Ishikawa (cell line): ENCODE measurements at regions not wholly inside any gene's neighbourhood (a gene's known extent, or its start where the extent isn't known, plus 50 kb on each side); places are given as distances from the start of the nearest gene placed in this dataset.
A peak's percentile ranks its signal among the peaks of the same experiment; 100 is the strongest.

ENCODE experiments used
- CEBPB ChIP-seq: IDR thresholded peaks from 2 replicates; pipeline ENCODE4 v1.6.1; 2012
- CREB1 ChIP-seq: IDR thresholded peaks from 2 replicates; pipeline ENCODE4 v1.6.1; 2012; ENCODE audit warnings: low read depth
- EGR1 ChIP-seq: IDR thresholded peaks from 2 replicates; pipeline ENCODE4 v1.6.1; 2012
- EP300 ChIP-seq: IDR thresholded peaks from 2 replicates; pipeline ENCODE4 v1.6.1; 2012; ENCODE audit warnings: borderline replicate concordance
- FOXM1 ChIP-seq: IDR thresholded peaks from 2 replicates; pipeline ENCODE4 v1.6.1; 2012; ENCODE audit warnings: low read depth, borderline replicate concordance
- MAX ChIP-seq: IDR thresholded peaks from 2 replicates; pipeline ENCODE4 v1.6.1; 2012
- RAD21 ChIP-seq: IDR thresholded peaks from 2 replicates; pipeline ENCODE4 v1.6.1; 2012; ENCODE audit warnings: low read depth
- TAF1 ChIP-seq: IDR thresholded peaks from 2 replicates; pipeline ENCODE4 v1.6.1; 2012; ENCODE audit warnings: low read depth, mild to moderate bottlenecking
- TCF12 ChIP-seq: IDR thresholded peaks from 2 replicates; pipeline ENCODE4 v1.6.1; 2012; ENCODE audit warnings: low read depth
- TEAD4 ChIP-seq: IDR thresholded peaks from 2 replicates; pipeline ENCODE4 v1.6.1; 2012
- USF1 ChIP-seq: IDR thresholded peaks from 2 replicates; pipeline ENCODE4 v1.6.1; 2012
- YY1 ChIP-seq: IDR thresholded peaks from 2 replicates; pipeline ENCODE4 v1.6.1; 2012; ENCODE audit warnings: low read depth
- ZBTB7A ChIP-seq: IDR thresholded peaks from 2 replicates; pipeline ENCODE4 v1.6.1; 2012; ENCODE audit warnings: low read depth
- TF ChIP-seq, protein P1 (sequence below): IDR thresholded peaks from 2 replicates; pipeline ENCODE4 v1.6.1; 2012; ENCODE audit warnings: low read depth, mild to moderate bottlenecking

DNA sequence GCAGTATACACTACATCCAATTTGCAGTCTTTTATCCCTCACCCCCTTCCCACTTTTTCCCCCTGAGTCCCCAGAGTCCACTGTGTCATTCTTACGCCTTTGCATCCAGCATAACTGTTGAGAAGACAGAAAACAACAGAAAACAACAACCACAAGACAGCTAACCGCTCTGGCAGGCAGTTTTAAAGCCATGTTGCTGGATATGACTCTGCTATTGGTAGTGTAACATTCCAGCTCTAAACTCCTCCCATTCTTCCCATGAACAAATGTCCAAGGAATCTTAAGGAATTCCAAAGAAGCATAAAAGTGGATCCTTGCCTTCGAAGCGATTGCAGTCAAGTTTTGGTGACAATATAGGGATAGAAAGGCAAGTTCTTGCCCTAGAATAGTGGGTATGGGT is 599.1 kb downstream of the NYAP2 start:
- TF ChIP-seq, protein P1, sequence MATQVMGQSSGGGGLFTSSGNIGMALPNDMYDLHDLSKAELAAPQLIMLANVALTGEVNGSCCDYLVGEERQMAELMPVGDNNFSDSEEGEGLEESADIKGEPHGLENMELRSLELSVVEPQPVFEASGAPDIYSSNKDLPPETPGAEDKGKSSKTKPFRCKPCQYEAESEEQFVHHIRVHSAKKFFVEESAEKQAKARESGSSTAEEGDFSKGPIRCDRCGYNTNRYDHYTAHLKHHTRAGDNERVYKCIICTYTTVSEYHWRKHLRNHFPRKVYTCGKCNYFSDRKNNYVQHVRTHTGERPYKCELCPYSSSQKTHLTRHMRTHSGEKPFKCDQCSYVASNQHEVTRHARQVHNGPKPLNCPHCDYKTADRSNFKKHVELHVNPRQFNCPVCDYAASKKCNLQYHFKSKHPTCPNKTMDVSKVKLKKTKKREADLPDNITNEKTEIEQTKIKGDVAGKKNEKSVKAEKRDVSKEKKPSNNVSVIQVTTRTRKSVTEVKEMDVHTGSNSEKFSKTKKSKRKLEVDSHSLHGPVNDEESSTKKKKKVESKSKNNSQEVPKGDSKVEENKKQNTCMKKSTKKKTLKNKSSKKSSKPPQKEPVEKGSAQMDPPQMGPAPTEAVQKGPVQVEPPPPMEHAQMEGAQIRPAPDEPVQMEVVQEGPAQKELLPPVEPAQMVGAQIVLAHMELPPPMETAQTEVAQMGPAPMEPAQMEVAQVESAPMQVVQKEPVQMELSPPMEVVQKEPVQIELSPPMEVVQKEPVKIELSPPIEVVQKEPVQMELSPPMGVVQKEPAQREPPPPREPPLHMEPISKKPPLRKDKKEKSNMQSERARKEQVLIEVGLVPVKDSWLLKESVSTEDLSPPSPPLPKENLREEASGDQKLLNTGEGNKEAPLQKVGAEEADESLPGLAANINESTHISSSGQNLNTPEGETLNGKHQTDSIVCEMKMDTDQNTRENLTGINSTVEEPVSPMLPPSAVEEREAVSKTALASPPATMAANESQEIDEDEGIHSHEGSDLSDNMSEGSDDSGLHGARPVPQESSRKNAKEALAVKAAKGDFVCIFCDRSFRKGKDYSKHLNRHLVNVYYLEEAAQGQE, result no peak
- TF ChIP-seq TEAD4, result no peak
- no peak for TF ChIP-seq EP300
- no peak for TF ChIP-seq FOXM1
- TF ChIP-seq EGR1, result no peak

DNA sequence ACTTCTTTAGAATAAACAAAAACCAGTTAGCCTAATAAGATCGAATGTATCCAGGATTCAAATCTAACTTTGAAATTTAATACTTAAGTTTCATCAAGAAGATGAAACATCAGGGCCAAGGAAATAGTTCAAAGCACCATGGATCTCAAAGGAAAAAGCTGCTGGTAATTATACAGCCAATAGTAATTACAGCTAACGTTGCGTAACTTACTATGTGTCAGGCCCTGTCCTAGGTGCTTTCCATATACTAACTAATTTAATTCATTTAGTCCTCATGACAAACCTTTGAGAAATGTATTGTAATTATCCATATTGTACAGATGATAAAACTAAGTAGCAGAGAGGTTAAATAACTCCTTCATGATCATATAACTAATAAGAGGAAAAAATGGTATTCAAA is 598.6 kb downstream of the NYAP2 start:
- TF ChIP-seq, protein P1, result no peak
- TF ChIP-seq CEBPB, result peak; percentile 42; the same call in 1 of the 2 replicates

GRCh38 chr2:225996462-225996828 is 596.9 kb downstream of the NYAP2 start:
- TF ChIP-seq, protein P1, result no peak
- no peak for TF ChIP-seq USF1
- no peak for TF ChIP-seq YY1
- no peak for TF ChIP-seq TCF12
- TF ChIP-seq ZBTB7A, result no peak
- TF ChIP-seq CREB1, result no peak
- TF ChIP-seq EP300, result no peak
- no peak for TF ChIP-seq MAX
- no peak for TF ChIP-seq RAD21
- no peak for TF ChIP-seq EGR1
- TF ChIP-seq CEBPB, result no peak
- TF ChIP-seq TEAD4, result no peak

GRCh38 chr2:225995796-225996461 is 596.4 kb downstream of the NYAP2 start:
- TF ChIP-seq USF1 (no peak), CREB1 (no peak), CEBPB (no peak), EP300 (no peak), TAF1 (no peak), ZBTB7A (no peak), MAX (no peak), FOXM1 (no peak), RAD21 (no peak)
- TF ChIP-seq, protein P1, result no peak
